Kasumi-1 (cell line): ENCODE measurements at regions not wholly inside any gene's neighbourhood (a gene's known extent, or its start where the extent isn't known, plus 50 kb on each side); places are given as distances from the start of the nearest gene placed in this dataset.
"Not testable (repeated sequence)": the region's sequence is repeated elsewhere in the genome, so short reads cannot be mapped to it uniquely, and the experiment has no call there.

ENCODE experiments used
- DNase-seq, 2 experiments: peaks; one replicate each; lab custom pipeline; 2025; lab: John Stamatoyannopoulos, UW

DNA sequence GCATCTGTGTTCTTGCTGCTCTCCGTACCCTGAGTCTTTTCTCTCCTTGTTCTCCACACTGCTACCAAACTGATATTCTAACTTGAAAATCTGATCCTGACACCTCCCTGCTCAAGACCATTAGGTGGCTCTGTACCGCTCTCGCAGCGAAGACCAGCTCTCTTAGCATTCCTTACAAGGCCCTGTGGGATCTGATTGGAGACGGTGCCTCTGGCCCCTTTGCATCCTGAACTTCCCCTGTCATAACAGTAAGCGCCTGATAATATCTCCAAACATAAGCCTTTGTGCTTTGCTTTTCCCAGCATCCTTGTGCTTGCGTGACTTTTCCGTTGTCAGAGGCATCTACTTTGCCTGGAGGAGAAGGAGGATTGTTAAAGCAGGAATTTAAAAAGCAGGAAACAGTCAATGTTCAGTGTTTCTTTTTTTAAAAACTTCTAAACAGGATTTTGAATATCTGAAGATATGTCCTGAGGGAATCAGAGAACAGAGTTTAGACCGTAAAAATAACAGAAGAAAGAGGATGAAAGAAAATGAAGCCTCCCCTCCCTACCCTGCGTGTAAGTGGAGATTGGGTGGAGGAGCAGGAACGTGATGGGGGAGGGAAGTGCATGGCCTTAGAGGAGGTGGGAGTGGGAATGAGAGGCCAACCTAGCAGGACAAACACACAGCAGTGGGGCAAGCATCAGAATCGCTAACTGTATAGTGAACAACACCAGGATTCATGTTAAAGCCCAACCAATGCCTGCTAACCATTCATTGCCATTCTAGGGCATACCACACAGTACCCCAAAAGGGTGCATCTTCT lies 89.2 kb upstream of the STMND1 start:
- DNase-seq = no peak

- no peak for DNase-seq
These were observed 89.9 kb upstream of the STMND1 start for GRCh38 chr6:17011985-17012384.

GRCh38 chr6:17007749-17008148 lies 94.1 kb upstream of the STMND1 start:
- DNase-seq = no peak

DNA sequence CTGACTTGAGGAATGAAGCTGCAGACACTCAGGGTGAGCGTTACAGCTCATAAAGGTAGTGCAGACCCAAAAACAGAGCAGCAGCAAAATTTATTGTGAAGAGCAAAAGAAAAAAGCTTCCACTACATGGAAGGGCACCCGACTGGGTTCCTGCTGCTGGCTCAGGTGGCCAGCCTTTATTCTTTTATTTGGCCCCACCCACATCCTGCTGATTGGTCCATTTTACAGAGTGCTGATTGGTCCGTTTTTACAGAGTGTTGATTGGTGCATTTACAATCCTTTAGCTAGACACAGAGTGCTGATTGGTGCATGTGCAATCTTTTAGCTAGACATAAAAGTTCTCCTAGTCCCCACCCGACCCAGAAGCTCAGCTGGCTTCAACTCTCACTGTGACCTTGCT lies 95.3 kb upstream of the STMND1 start:
- no peak for DNase-seq

DNA sequence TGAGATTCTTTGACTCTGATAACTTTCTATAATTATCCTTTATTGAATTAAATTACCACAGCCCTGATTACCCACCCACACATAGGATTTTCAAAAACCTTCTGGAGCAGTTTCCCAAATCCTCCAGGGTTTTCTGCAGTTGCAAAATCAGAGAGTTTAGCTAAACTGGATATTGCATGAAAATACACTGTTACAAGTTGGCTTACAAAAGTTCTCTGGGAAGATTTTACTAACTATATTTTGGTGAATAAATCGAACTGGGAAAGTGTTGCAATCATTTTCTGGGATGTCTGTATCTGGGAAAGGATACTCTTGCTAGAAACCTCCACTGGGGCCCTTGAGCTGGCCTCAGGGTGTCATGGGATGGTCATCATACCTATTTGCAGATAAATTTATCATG lies 97.6 kb upstream of the STMND1 start:
- DNase-seq = no peak

DNA sequence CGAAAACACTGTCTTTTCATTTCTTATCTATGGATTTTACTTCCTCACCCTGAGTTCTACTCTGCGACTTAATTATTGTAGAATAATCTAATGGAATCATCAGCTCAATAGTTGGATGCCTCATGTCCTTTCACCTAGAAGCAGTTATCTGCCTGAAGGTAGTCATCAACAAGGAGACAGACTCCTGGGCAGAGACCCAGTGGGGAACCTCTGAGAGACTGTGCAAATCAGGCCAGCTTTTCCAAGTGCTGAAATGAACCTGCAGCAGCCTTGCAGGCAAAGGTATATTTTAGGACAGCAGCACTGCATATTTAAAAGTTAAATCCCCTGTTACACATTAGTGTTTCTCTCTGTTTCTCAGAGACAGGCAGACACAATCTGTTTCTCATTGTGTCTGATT lies 99.7 kb upstream of the STMND1 start:
- no peak for DNase-seq

GRCh38 chr6:17001188-17001587 lies 100.7 kb upstream of the STMND1 start:
- no peak for DNase-seq

DNA sequence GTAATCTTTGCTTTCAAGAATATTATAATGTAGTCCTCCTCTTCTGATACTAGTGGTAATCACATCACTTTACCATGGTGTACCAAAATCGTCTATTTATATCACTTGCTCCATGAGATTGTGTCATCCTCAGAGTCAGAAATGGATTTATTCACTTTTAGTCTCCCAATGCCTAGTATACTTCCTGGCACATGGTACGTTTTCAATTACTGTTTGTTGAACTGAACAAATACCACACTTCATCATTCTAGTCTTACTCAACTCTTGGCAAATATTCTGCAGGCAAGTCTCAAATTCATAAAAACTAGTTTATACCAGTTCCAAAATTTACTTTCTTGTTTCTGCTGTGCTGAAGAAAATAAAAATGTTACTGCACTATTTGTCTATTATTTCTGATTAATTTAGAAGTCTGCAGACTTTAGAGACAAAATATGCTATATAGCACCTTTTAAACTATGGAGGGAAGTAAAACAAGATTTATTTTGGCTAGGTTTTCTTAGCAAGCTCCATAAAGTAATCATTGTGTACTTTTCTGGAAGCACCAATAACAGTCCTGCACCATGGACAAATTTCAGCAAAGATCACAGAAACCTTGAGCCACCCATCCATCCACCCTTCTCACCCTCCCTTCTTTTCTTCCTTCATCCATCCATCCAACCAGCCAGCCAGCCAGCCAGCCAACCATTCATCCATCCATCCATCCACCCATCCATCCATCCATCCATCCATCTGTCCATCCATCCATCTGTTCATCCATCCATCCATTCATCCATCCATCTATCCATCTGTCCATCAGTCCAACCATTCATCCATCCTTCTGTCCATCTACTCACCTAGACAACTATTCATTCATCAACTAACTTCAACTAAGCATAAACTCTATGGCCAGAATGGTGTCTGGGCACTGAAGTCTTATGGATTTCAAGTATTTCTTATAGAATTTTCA lies 102.1 kb upstream of the STMND1 start:
- DNase-seq = no peak

DNA sequence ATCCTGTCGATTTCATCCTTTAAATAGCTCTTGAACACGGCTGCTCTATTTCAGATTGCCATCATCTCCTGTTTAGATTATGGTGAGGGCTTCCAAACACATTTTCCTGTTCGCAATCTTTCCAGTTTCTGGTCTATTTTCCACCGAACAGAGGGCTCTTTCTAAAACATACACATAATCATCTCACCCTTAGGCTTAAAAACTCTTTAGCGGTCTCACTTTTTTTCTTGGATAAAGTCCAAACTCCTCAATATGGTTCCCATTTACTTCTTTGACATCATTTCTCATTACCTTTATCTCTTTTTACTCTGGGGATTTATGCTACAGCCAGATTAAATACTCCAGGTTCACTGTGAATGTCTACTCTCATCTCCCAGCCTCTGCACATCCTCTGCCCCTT lies 103.4 kb upstream of the STMND1 start:
- DNase-seq = no peak

DNA sequence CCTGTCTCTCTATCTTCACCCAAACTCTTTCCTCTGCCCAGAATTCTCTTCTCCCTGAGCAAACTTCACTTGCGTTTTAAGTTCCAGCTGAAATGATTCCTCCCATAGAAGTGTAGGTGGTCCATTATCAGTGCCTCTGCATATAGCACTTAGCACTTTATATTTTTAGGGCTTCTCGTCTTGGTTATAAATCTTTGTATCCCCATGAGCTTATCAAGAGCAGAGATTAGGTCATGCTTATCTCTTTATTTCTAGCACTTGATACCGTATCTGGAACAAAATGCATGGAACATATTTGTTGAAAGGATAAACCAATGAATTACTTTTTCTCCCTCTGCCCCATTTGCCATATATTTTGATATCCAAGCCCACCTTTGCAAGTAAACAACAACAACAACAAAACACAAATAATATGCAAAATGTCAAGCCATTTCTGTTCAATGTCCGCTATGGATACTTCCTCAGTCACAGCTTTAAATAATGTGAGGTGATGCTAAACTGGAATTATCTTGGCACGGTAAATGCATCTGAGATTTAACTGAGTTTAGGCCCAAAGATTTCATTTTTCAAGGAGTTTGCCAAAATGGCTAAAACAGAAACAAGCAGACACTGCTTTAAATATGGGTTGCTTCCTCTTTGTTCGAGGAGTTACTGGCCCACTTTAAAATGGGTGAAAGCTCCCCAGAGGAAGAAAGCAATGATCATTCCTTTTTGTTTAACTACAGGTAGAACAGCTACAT lies 106.2 kb upstream of the STMND1 start:
- no peak for DNase-seq

GRCh38 chr6:16993396-16993795 lies 108.5 kb upstream of the STMND1 start:
- no peak for DNase-seq

GRCh38 chr6:16991981-16992629 lies 109.7 kb upstream of the STMND1 start:
- no peak for DNase-seq

DNA sequence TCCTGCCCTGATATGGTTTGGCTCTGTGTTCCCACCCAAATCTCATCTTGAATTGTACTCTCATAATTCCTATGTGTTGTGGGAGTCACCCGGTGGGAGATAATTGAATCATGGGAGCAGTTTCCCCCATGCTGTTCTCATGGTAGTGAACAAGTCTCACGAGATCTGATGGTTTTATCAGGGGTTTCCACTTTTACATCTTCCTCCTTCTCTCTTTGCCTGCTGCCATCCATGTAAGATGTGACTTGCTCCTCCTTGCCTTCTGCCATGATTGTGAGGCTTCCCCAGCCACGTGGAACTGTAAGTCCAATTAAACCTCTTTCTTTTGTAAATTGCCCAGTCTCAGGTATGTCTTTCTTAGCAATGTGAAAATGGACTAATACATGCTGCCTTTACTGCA lies 111.9 kb upstream of the STMND1 start:
- DNase-seq = not testable (repeated sequence)

DNA sequence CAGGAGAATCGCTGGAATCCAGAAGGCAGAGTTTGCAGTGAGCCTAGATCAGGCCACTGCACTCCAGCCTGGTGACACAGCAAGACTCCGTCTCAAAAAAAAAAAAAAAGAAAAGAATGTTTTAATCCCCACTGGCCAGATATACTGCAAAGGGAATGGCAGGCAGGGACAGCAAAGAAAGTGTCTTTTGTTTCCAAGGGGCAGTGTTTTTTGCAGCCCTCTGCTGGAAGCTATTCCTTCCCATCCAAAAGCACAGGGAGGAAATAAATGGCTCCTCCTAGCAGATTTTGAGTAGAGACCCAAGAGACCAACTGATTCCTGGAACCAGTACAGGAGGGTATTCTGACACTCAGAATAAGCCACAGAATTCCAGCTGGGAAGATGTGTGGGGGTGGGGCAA lies 112.5 kb upstream of the STMND1 start:
- DNase-seq = no peak

DNA sequence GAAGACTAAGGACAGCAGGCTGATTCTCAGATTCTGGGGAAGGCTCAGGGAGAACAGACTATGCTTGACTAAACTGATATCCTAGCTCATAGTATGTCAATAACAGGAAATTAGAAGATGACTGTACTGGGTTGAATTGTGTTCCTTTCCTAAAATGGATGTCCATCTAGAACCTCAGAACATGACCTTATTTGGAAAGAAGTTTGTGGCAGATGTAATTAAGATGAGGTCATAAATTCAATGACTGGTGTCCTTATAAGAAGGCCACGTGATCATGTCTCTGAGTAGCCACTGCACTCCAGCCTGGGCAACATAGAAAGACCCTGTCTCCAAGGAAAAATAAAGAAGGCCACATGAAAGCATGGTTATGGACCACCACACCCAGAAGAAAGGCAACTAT lies 113.9 kb upstream of the STMND1 start:
- DNase-seq = no peak

DNA sequence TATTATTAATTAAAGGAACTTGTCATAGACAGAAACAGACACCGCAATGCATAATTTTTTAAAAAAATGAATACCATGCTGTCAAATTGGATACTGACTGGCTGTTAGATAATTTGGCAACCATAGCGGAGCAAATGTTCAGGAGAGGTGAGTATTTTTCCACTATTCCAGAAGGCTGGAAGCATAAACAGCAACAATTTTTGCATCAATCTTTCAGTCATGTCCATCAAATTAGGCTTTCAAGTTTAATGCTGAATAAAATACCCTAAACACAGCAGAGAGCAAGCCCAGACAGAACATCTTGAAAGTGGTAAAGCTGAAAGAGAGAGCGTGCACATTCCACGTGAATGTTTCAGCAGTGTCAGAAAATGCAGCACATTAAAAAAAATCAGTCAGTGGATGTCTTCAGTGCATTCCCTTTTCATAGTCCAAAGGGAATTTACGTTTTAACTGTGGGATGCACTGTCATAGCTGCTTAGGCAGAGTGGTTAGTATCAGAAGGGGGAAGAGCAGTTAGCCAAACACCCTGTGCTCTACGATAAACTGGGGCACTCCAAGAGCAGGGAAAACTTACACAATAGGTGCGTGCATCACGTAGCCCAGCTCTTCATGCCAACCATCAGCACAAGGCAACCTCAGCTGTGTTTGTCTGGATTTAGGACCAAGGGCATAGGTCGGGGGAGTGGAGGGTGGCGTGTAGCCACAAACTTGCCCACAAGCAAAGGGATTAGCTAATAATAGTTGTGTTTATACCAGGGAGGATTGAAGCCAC lies 116.2 kb upstream of the STMND1 start:
- no peak for DNase-seq

- DNase-seq = no peak
These were observed 119.0 kb upstream of the STMND1 start for GRCh38 chr6:16982807-16983206.

DNA sequence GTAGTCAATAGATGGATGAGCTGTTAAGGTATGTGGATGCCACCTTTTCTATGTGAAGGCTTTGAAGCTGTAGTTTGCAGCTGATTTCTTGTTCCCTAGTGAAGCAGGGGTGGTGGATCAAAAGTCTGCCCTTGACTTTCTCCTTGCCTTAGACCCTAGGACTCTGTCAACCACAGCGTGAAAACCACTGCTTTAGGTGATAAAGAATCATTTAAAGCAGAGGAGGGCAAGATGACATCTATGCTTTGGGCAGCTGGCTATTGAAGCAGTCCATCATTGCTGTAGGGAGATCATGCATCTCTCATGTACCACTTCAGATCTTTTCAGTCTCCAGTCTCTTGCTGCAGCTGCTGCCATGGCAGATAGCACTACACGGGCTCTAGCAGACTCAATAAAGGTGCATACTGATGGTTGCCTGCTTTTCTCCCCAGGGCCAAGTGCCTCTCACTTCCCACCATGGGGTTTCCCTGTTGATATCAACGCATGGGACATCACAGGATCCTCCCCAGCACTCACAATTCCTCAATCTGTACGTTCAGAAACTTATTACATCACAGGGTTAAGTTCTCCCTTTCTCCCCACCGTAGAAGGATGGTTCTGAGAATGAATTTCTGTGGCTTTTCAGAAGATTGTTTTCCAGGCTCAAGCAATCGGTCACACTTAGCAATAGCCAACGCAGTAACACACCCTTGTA lies 122.0 kb upstream of the STMND1 start:
- DNase-seq = no peak

- DNase-seq = no peak
These were observed 123.2 kb upstream of the STMND1 start for GRCh38 chr6:16978686-16979085.

DNA sequence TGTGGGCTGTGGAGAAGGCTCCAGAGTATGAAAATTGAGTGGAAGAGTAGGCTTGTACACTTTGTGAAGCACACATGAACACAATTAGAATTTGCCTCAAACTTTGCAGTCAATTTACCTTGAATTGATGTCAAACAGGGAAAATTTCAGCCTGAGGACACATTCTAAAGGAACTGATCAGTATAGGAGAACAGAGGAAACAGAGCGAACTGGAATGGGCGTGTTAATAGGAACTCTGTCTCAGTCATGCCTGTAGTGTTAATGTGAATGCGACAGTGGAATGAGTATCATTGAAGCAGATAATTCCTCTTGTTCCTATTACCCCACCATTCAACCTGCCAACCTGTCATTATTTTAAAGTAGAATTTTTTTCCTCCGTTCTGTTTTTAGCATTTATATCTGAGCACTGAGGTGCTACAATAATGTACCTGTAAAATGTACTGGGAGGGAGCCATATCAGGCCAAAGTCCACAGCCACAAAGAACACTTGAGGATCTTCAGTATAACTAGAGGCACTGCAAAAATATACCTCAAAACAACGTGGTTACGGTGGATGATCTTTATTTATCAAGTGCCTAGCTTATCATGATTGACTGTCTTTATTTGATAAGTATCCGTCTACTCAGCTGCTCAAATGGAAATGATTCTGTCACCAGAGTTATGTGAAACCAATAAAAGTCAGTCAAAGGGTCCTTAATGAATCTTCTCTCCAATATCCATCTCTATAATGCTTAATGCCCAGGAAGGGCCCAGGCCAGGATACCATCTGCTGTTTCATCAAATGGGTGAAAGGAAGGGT lies 125.3 kb upstream of the STMND1 start:
- DNase-seq = no peak
